ENCODE measurements at regions not wholly inside any gene's neighbourhood (a gene's known extent, or its start where the extent isn't known, plus 50 kb on each side); places are given as distances from the start of the nearest gene placed in this dataset.

DNA sequence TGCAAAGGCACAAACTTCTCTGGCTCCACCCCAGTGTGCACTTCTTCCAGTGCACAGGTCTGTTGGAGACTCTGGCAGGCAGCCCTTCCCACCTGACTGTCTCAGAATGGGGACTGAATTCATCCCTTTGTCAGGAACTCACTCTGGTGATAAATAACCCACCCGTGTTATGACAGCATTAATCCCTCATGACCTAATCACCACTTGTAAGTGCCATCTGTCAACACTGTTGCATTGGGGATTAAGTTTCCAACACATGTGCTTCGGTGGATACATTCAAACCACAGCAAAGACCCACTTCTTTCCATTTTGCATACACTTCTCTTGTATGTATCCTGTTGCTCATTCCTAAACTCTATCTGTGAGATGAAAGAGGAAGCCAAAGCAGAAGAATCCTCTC, 1002.9 kb upstream of the IGFBP7 start:
- Mint-ChIP-seq H3K4me3 (ENCODE audit: low read depth) (no peak overlapping the region), H3K36me3 (ENCODE audit: low read depth) (no peaks in the 10 kb centered on the region), H3K27me3 (ENCODE audit: low read depth) (no peaks in the 10 kb centered on the region), H3K4me1 (ENCODE audit: low read depth) (no peaks in the 10 kb centered on the region), H3K27ac (no peak overlapping the region), H3K9me3 (peaks cover 12% of the 10 kb centered on the region)
- no peak for DNase-seq (ENCODE audit: low spot score)
- intact Hi-C loops (cut with micrococcal nuclease), result no loop called here

GRCh38 chr4:58111818-58112217, 1001.6 kb upstream of the IGFBP7 start:
- Mint-ChIP-seq H3K27ac (no peak overlapping the region), H3K4me3 (ENCODE audit: low read depth) (no peak overlapping the region), H3K27me3 (ENCODE audit: low read depth) (no peaks in the 10 kb centered on the region), H3K4me1 (ENCODE audit: low read depth) (no peaks in the 10 kb centered on the region), H3K36me3 (ENCODE audit: low read depth) (no peaks in the 10 kb centered on the region), H3K9me3 (peaks cover 12% of the 10 kb centered on the region)
- no peak for DNase-seq (ENCODE audit: low spot score)
- intact Hi-C loops (cut with micrococcal nuclease), result no loop called here

- Mint-ChIP-seq H3K9me3 (peaks cover 13% of the 10 kb centered on the region), H3K27ac (no peak overlapping the region), H3K4me3 (ENCODE audit: low read depth) (no peak overlapping the region), H3K4me1 (ENCODE audit: low read depth) (no peaks in the 10 kb centered on the region), H3K27me3 (ENCODE audit: low read depth) (no peaks in the 10 kb centered on the region), H3K36me3 (ENCODE audit: low read depth) (no peaks in the 10 kb centered on the region)
- intact Hi-C loops (cut with micrococcal nuclease), result no loop called here
- DNase-seq (ENCODE audit: low spot score), result no peak
Observed at GRCh38 chr4:58093352-58093751, 983.2 kb upstream of the IGFBP7 start.

- H3K4me1 Mint-ChIP-seq (ENCODE audit: low read depth), result no peaks in the 10 kb centered on the region
- H3K9me3 Mint-ChIP-seq, result peaks cover 13% of the 10 kb centered on the region
- no peak overlapping the region for H3K4me3 Mint-ChIP-seq (ENCODE audit: low read depth)
- no peak for DNase-seq (ENCODE audit: low spot score)
- H3K36me3 Mint-ChIP-seq (ENCODE audit: low read depth), result no peaks in the 10 kb centered on the region
- H3K27me3 Mint-ChIP-seq (ENCODE audit: low read depth), result no peaks in the 10 kb centered on the region
- no peak overlapping the region for H3K27ac Mint-ChIP-seq
- intact Hi-C loops (cut with micrococcal nuclease), result no loop called here
Observed at GRCh38 chr4:58090539-58090938, 980.4 kb upstream of the IGFBP7 start.

GRCh38 chr4:58081356-58081755, 971.2 kb upstream of the IGFBP7 start:
- DNase-seq (ENCODE audit: low spot score), result no peak
- intact Hi-C loops (cut with micrococcal nuclease), result no loop called here
- H3K4me3 Mint-ChIP-seq (ENCODE audit: low read depth), result no peak overlapping the region
- no peaks in the 10 kb centered on the region for H3K36me3 Mint-ChIP-seq (ENCODE audit: low read depth)
- peaks cover 23% of the 10 kb centered on the region for H3K9me3 Mint-ChIP-seq
- no peak overlapping the region for H3K27ac Mint-ChIP-seq
- H3K27me3 Mint-ChIP-seq (ENCODE audit: low read depth), result no peaks in the 10 kb centered on the region
- H3K4me1 Mint-ChIP-seq (ENCODE audit: low read depth), result no peaks in the 10 kb centered on the region

DNA sequence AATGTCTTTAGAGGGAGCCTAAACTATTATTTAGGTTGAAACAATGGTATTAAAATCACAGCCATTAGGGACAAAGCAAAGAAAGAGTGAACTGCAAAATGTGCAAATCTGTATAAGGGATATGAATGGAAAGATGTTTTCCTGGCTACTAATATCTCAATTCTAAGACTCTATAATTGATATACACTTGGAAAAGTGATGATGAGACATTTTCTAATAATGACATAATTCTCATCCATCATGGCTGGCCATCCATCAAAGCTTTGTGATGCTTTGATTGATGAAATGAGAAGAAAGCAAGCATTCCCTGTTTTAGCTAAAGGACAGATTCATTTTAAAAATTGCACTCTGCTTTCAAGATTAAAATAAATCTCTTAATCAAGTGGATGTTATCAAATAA, 965.5 kb upstream of the IGFBP7 start:
- H3K36me3 Mint-ChIP-seq (ENCODE audit: low read depth), result no peaks in the 10 kb centered on the region

GRCh38 chr4:58074382-58074781, 964.2 kb upstream of the IGFBP7 start:
- Mint-ChIP-seq H3K36me3 (ENCODE audit: low read depth) (no peaks in the 10 kb centered on the region), H3K4me1 (ENCODE audit: low read depth) (no peaks in the 10 kb centered on the region), H3K27me3 (ENCODE audit: low read depth) (no peaks in the 10 kb centered on the region), H3K27ac (no peak overlapping the region), H3K4me3 (ENCODE audit: low read depth) (no peak overlapping the region), H3K9me3 (peaks cover 25% of the 10 kb centered on the region)
- intact Hi-C loops (cut with micrococcal nuclease), result no loop called here
- DNase-seq (ENCODE audit: low spot score), result no peak

More for the DNA sequence above, 965.5 kb upstream of the IGFBP7 start:
- H3K4me1 Mint-ChIP-seq (ENCODE audit: low read depth), result no peaks in the 10 kb centered on the region
- H3K27me3 Mint-ChIP-seq (ENCODE audit: low read depth), result no peaks in the 10 kb centered on the region
- no peak for DNase-seq (ENCODE audit: low spot score)
- peaks cover 18% of the 10 kb centered on the region for H3K9me3 Mint-ChIP-seq
- H3K4me3 Mint-ChIP-seq (ENCODE audit: low read depth), result no peak overlapping the region
- H3K27ac Mint-ChIP-seq, result no peak overlapping the region
- intact Hi-C loops (cut with micrococcal nuclease), result no loop called here

GRCh38 chr4:58070726-58071125, 960.5 kb upstream of the IGFBP7 start:
- Mint-ChIP-seq H3K9me3 (peaks cover 29% of the 10 kb centered on the region), H3K4me1 (ENCODE audit: low read depth) (no peaks in the 10 kb centered on the region), H3K27ac (no peak overlapping the region), H3K27me3 (ENCODE audit: low read depth) (no peaks in the 10 kb centered on the region), H3K4me3 (ENCODE audit: low read depth) (no peak overlapping the region), H3K36me3 (ENCODE audit: low read depth) (no peaks in the 10 kb centered on the region)
- intact Hi-C loops (cut with micrococcal nuclease), result no loop called here
- no peak for DNase-seq (ENCODE audit: low spot score)

DNA sequence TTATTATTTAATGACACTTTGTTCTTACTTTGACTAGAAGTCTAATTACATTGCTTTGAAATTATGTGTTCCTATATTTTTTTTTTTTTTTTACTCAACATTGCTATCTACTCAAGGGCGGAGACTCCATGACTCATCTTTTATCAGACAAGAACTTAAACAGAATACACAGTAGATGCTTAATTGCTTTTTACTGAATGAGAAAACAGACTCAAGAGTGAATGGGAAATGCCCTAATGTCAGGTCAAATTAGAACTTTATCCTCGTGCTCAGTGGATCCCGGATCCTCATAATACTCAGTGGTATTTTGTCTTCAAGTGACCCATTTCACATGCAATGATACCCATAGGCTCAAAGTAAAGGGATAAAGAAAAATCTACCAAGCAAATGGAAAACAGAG, 954.5 kb upstream of the IGFBP7 start:
- intact Hi-C loops (cut with micrococcal nuclease), result no loop called here

GRCh38 chr4:58063404-58064160, 953.4 kb upstream of the IGFBP7 start:
- Mint-ChIP-seq H3K4me3 (ENCODE audit: low read depth) (no peak overlapping the region), H3K27me3 (ENCODE audit: low read depth) (no peaks in the 10 kb centered on the region), H3K9me3 (peaks cover 17% of the 10 kb centered on the region), H3K36me3 (ENCODE audit: low read depth) (no peaks in the 10 kb centered on the region), H3K4me1 (ENCODE audit: low read depth) (no peaks in the 10 kb centered on the region), H3K27ac (no peak overlapping the region)
- intact Hi-C loops (cut with micrococcal nuclease), result no loop called here
- no peak for DNase-seq (ENCODE audit: low spot score)

More for the DNA sequence above, 954.5 kb upstream of the IGFBP7 start:
- DNase-seq (ENCODE audit: low spot score), result no peak
- H3K27ac Mint-ChIP-seq, result no peak overlapping the region
- no peaks in the 10 kb centered on the region for H3K36me3 Mint-ChIP-seq (ENCODE audit: low read depth)
- H3K9me3 Mint-ChIP-seq, result peaks cover 22% of the 10 kb centered on the region
- no peaks in the 10 kb centered on the region for H3K4me1 Mint-ChIP-seq (ENCODE audit: low read depth)
- no peaks in the 10 kb centered on the region for H3K27me3 Mint-ChIP-seq (ENCODE audit: low read depth)
- H3K4me3 Mint-ChIP-seq (ENCODE audit: low read depth), result no peak overlapping the region

DNA sequence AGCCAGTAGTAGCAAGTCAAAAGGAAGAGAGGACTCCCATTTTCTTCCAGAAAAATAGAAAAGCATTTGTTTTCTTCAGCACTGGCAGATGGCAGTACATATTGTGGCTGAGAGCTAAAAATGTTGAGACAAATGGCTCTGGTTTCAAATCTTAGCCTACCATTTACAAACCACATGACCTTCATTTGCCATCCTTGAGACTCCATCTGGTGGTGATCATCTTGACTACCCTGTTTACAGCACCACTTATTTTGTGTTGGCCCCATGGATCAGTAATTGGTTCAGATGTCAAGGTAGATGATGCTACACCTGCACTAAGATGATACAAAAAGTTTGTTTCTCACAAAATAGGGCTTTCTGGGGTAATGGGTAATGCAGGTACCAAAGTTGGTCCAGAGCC, 951.8 kb upstream of the IGFBP7 start:
- H3K27me3 Mint-ChIP-seq (ENCODE audit: low read depth), result no peaks in the 10 kb centered on the region
- intact Hi-C loops (cut with micrococcal nuclease), result no loop called here
- no peak for DNase-seq (ENCODE audit: low spot score)
- H3K36me3 Mint-ChIP-seq (ENCODE audit: low read depth), result no peaks in the 10 kb centered on the region
- H3K9me3 Mint-ChIP-seq, result peaks cover 26% of the 10 kb centered on the region
- H3K4me1 Mint-ChIP-seq (ENCODE audit: low read depth), result no peaks in the 10 kb centered on the region
- H3K27ac Mint-ChIP-seq, result no peak overlapping the region
- H3K4me3 Mint-ChIP-seq (ENCODE audit: low read depth), result no peak overlapping the region

DNA sequence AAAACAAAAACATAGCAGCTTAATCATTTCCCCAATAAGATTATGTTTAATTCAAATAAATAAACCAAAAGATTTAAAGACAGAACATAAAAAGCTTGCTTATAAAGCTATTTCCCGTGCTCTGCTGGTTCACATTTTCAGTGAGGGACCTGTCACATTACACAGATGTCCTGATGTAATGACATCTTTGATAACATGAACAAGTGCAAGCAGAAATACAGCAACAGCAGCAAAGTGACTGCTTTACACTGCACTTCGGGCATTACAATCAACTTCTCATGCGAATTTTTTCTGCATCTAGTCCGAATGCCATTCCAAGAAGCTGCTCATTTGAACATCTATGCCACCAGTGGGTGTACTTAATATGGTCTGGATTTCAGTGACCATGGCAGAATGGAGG, 940.3 kb upstream of the IGFBP7 start:
- H3K27ac Mint-ChIP-seq, result no peak overlapping the region
- H3K27me3 Mint-ChIP-seq (ENCODE audit: low read depth), result no peaks in the 10 kb centered on the region
- no peak overlapping the region for H3K4me3 Mint-ChIP-seq (ENCODE audit: low read depth)
- H3K4me1 Mint-ChIP-seq (ENCODE audit: low read depth), result no peaks in the 10 kb centered on the region
- intact Hi-C loops (cut with micrococcal nuclease), result no loop called here
- DNase-seq (ENCODE audit: low spot score), result no peak
- H3K9me3 Mint-ChIP-seq, result peaks cover 25% of the 10 kb centered on the region
- H3K36me3 Mint-ChIP-seq (ENCODE audit: low read depth), result no peaks in the 10 kb centered on the region

GRCh38 chr4:58048491-58048890, 938.3 kb upstream of the IGFBP7 start:
- H3K36me3 Mint-ChIP-seq (ENCODE audit: low read depth), result no peaks in the 10 kb centered on the region
- H3K9me3 Mint-ChIP-seq, result peaks cover 29% of the 10 kb centered on the region
- no peak for DNase-seq (ENCODE audit: low spot score)
- H3K4me3 Mint-ChIP-seq (ENCODE audit: low read depth), result no peak overlapping the region
- H3K4me1 Mint-ChIP-seq (ENCODE audit: low read depth), result no peaks in the 10 kb centered on the region
- no peaks in the 10 kb centered on the region for H3K27me3 Mint-ChIP-seq (ENCODE audit: low read depth)
- intact Hi-C loops (cut with micrococcal nuclease), result no loop called here
- no peak overlapping the region for H3K27ac Mint-ChIP-seq

GRCh38 chr4:58042176-58042575, 932.0 kb upstream of the IGFBP7 start:
- Mint-ChIP-seq H3K4me3 (ENCODE audit: low read depth) (no peak overlapping the region), H3K4me1 (ENCODE audit: low read depth) (no peaks in the 10 kb centered on the region), H3K9me3 (peaks cover 55% of the 10 kb centered on the region), H3K36me3 (ENCODE audit: low read depth) (no peaks in the 10 kb centered on the region), H3K27ac (no peak overlapping the region), H3K27me3 (ENCODE audit: low read depth) (no peaks in the 10 kb centered on the region)
- intact Hi-C loops (cut with micrococcal nuclease), result no loop called here
- DNase-seq (ENCODE audit: low spot score), result no peak
